T-helper 2 cell treated with Interferon-gamma antibody and Interleukin-4, amounts not matched to agents 5 μg/mL and 100 μg/mL, for 36 hours (primary cell): ENCODE measurements at regions not wholly inside any gene's neighbourhood (a gene's known extent, or its start where the extent isn't known, plus 50 kb on each side); places are given as distances from the start of the nearest gene placed in this dataset.

Experiments used
- DNase-seq: peaks from one replicate; pipeline ENCODE4 v3.0.0; 2021; ENCODE audit warnings: low spot score
- H3K27ac Mint-ChIP-seq: one replicate; pipeline ENCODE4 v1.8.0; 2021; ENCODE audit warnings: mild to moderate bottlenecking, mixed read lengths
- H3K27me3 Mint-ChIP-seq: one replicate; pipeline ENCODE4 v1.8.0; 2021; ENCODE audit warnings: low read depth, mixed read lengths
- H3K36me3 Mint-ChIP-seq: one replicate; pipeline ENCODE4 v1.8.0; 2021; ENCODE audit warnings: low read depth, mixed read lengths
- H3K4me1 Mint-ChIP-seq: one replicate; pipeline ENCODE4 v1.8.0; 2021; ENCODE audit warnings: low read depth, mixed read lengths
- H3K4me3 Mint-ChIP-seq: one replicate; pipeline ENCODE4 v1.8.0; 2022; ENCODE audit warnings: mild to moderate bottlenecking, moderate library complexity, mixed read lengths
- H3K9me3 Mint-ChIP-seq: one replicate; pipeline ENCODE4 v1.8.0; 2021; ENCODE audit warnings: mixed read lengths

DNA sequence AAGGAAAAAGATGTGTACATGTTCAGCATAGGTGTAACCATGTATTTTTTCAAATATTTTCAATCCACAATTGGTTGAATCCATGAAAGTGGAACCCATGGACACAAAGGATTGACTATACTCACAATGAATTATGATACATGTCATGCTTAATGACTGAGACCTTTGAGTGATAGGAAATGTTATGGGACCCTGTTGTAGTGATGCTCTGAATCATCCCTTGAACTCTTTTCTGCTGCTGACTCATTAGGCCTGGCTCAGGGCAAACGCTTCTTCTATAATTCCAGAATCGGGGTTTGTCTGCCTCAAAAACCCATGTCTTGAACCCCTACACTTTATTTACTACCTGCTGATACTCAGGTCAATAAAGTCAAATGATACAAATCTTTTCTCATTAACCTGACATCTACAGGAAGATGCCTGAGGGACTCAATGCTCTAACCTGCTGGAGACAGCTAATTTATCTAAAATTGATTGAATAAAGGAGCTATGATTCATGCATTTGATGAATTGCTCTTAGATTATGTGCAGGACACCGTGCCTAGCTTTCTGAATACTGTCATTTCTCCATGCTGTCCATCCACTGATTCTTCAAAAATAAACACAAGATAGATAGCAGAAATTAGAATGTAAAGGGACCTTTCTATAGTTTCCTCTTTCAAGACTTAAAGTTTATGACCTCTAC is 260.1 kb downstream of the PRELID2 start:
- no peaks in the 10 kb centered on the region for H3K36me3 Mint-ChIP-seq
- no peak for DNase-seq
- no peaks in the 10 kb centered on the region for H3K4me1 Mint-ChIP-seq
- H3K9me3 Mint-ChIP-seq = peaks cover 4% of the 10 kb centered on the region
- no peak overlapping the region for H3K27ac Mint-ChIP-seq
- no peak overlapping the region for H3K4me3 Mint-ChIP-seq
- no peaks in the 10 kb centered on the region for H3K27me3 Mint-ChIP-seq

DNA sequence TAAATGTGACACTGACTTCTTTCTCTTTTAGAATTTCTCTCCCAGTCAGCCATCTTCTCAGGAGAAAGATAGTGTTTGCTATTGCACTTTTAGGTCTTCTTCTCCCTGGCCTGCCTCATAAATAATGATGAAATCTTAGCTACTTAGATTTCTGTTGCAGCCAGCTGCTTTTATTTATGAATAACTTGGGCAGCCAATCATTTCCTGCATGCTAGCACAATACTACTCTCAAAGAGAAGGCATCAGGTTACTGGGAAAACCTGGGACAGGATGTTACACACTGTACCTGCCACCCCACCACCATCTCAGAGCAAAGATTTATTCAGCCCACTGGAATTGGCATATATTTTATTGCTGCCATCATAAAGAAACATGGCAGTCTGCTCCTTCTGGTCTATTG is 266.6 kb downstream of the PRELID2 start:
- no peak for DNase-seq
- H3K27ac Mint-ChIP-seq = no peak overlapping the region
- no peaks in the 10 kb centered on the region for H3K9me3 Mint-ChIP-seq
- H3K4me1 Mint-ChIP-seq = no peaks in the 10 kb centered on the region
- no peaks in the 10 kb centered on the region for H3K36me3 Mint-ChIP-seq
- no peak overlapping the region for H3K4me3 Mint-ChIP-seq
- H3K27me3 Mint-ChIP-seq = no peaks in the 10 kb centered on the region

DNA sequence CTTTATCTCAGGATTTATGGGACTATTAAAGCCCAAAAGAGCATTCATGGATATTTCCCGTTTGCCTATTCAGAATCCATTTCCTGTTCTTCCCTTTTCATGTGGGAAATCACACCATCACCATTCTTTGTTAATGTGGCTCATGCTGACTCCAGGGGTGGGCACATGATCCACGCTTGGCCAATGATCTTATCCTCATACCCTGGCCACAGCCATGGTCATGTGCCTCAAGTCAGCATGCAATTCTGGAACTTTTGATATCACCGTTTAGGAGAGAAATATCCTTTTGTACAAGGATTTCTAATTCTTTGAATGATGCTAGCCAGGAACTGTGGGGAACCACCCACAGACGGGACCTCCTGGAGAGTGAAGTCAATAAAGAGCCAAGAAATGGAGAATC is 272.2 kb downstream of the PRELID2 start:
- no peaks in the 10 kb centered on the region for H3K4me1 Mint-ChIP-seq
- no peaks in the 10 kb centered on the region for H3K27me3 Mint-ChIP-seq
- H3K36me3 Mint-ChIP-seq = no peaks in the 10 kb centered on the region
- no peaks in the 10 kb centered on the region for H3K9me3 Mint-ChIP-seq
- no peak for DNase-seq
- no peak overlapping the region for H3K27ac Mint-ChIP-seq
- H3K4me3 Mint-ChIP-seq = no peak overlapping the region

DNA sequence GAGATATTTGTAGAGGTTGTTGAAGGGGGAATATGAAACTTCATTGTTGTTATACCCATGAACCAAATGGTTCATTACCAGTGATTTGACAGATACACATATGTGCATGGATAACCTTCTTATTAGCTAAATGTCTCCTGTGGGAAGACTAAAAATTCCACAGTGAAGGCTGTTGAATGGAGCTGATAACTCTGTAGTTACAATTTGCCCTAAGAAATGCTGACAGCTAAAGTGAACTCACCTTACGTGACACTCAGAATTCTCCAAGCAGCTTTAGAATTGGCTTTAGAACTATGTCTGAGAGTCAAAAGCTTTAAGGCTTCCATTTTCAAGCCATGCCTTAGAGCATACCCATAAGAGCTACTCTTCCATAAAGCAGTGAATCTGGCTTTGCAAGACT is 276.9 kb downstream of the PRELID2 start:
- no peak overlapping the region for H3K4me3 Mint-ChIP-seq
- no peaks in the 10 kb centered on the region for H3K4me1 Mint-ChIP-seq
- peaks cover 5% of the 10 kb centered on the region for H3K9me3 Mint-ChIP-seq
- H3K27me3 Mint-ChIP-seq = no peaks in the 10 kb centered on the region
- H3K36me3 Mint-ChIP-seq = no peaks in the 10 kb centered on the region
- H3K27ac Mint-ChIP-seq = no peak overlapping the region
- no peak for DNase-seq

GRCh38 chr5:145557345-145557744 is 277.8 kb downstream of the PRELID2 start:
- H3K36me3 Mint-ChIP-seq = no peaks in the 10 kb centered on the region
- H3K9me3 Mint-ChIP-seq = peaks cover 5% of the 10 kb centered on the region

DNA sequence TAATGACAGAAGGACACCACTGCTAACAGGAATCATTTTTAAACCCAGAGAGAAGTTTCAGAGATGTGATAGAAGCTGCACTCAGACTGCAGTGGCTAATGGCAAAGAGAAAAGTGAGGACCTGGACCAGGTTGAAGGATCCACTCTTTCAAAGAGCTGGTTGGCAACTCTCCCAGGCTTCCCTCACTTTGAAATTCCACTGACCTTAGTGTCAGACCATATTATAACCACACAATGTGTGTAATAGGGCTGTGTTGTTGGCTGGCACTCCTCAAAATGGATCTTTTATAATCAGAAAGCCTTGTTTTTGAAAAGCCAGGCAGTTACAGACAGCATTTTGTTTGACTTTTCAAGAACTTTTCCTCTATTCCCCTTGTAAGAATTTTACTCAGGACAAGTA is 280.7 kb downstream of the PRELID2 start:
- Mint-ChIP-seq H3K36me3 (no peaks in the 10 kb centered on the region), H3K4me1 (no peaks in the 10 kb centered on the region), H3K27ac (no peak overlapping the region), H3K9me3 (peaks cover 5% of the 10 kb centered on the region), H3K27me3 (no peaks in the 10 kb centered on the region), H3K4me3 (no peak overlapping the region)
- DNase-seq = no peak

More at GRCh38 chr5:145557345-145557744, 277.8 kb downstream of the PRELID2 start:
- no peak overlapping the region for H3K4me3 Mint-ChIP-seq
- H3K4me1 Mint-ChIP-seq = no peaks in the 10 kb centered on the region
- no peaks in the 10 kb centered on the region for H3K27me3 Mint-ChIP-seq
- DNase-seq = no peak
- H3K27ac Mint-ChIP-seq = no peak overlapping the region

DNA sequence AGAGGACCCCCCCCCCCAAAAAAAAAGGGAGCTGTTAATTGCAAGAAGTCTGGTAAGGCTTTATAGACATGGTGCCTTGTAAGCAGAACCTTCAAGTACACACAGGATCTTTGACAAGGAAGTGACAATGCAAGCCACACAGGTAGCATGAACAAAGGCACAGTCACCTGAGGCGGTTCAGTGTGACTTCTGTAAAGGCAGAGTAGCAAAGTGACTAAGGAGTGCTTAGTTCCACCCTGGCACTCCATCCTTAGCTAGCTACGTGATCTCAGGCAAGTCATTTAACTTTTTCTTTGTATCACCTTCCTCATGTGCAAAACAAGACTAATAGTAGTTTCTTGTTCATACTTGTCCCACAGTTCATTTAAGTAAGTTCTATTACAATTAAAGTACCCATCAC is 282.0 kb downstream of the PRELID2 start:
- H3K36me3 Mint-ChIP-seq = no peaks in the 10 kb centered on the region
- no peak overlapping the region for H3K4me3 Mint-ChIP-seq
- H3K27me3 Mint-ChIP-seq = no peaks in the 10 kb centered on the region
- H3K27ac Mint-ChIP-seq = no peak overlapping the region
- H3K9me3 Mint-ChIP-seq = peaks cover 5% of the 10 kb centered on the region
- DNase-seq = no peak
- no peaks in the 10 kb centered on the region for H3K4me1 Mint-ChIP-seq

DNA sequence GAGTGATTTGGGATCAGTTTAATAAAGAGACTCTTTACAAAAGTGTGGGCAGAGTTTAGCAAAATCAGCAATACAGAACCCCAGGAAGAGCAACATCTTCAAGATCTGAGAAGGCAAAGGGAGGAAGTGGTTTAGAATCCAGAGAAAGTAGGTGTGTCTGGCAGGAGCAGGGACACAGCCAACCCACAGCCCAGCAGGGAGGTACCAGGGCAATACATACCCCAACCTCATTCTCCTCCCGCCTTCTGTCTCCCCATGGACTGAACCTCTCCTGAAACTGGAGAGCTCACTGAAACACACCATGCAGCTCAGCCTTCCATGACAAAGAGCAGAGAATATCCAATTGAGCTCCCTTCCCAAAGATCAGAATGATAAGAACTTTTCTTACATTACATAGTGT is 283.4 kb downstream of the PRELID2 start:
- H3K9me3 Mint-ChIP-seq = peaks cover 3% of the 10 kb centered on the region
- H3K36me3 Mint-ChIP-seq = no peaks in the 10 kb centered on the region
- H3K4me1 Mint-ChIP-seq = no peaks in the 10 kb centered on the region
- no peaks in the 10 kb centered on the region for H3K27me3 Mint-ChIP-seq
- DNase-seq = no peak
- no peak overlapping the region for H3K4me3 Mint-ChIP-seq
- H3K27ac Mint-ChIP-seq = no peak overlapping the region

DNA sequence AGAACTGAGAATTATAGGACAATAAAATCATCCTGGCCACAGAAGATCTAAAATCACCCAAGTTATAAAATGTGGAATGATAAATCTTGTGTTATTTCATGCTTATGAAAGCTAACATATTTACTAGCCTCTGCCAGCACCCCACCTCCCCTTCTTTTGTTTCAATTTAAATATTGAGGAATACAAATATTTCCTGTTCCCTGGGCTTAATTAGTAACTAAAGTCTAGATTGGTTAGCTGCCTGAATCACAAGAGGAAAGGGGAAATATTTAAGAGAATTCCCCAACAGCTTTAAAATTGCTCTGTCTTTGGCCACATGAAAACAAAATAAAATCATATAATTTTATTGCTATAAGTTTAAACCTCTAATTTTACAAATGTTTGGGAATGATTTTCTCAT is 287.0 kb downstream of the PRELID2 start:
- Mint-ChIP-seq H3K36me3 (no peaks in the 10 kb centered on the region), H3K9me3 (no peaks in the 10 kb centered on the region), H3K27me3 (no peaks in the 10 kb centered on the region), H3K4me3 (no peak overlapping the region), H3K27ac (no peak overlapping the region), H3K4me1 (no peaks in the 10 kb centered on the region)
- no peak for DNase-seq

DNA sequence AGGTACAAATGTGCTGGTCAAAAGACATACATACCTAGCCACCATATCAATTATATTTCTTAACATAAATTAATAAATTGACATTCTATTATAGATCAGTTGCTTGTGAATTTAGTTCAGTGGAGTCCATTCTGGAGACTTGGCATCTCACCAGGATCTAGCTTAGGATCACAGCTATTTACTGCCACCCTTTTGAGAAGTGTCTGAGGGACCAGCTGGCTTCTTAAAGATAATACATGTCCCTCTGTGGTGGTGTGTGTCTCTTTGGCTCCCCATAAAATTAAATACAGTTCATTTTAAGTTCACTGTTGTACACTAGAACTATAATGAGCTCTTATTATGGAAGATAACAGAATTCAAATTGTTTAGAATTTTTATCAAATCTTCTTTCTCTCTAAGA is 290.7 kb downstream of the PRELID2 start:
- no peak for DNase-seq
- no peaks in the 10 kb centered on the region for H3K4me1 Mint-ChIP-seq
- no peaks in the 10 kb centered on the region for H3K36me3 Mint-ChIP-seq
- H3K9me3 Mint-ChIP-seq = no peaks in the 10 kb centered on the region
- H3K4me3 Mint-ChIP-seq = no peak overlapping the region
- no peak overlapping the region for H3K27ac Mint-ChIP-seq
- no peaks in the 10 kb centered on the region for H3K27me3 Mint-ChIP-seq

DNA sequence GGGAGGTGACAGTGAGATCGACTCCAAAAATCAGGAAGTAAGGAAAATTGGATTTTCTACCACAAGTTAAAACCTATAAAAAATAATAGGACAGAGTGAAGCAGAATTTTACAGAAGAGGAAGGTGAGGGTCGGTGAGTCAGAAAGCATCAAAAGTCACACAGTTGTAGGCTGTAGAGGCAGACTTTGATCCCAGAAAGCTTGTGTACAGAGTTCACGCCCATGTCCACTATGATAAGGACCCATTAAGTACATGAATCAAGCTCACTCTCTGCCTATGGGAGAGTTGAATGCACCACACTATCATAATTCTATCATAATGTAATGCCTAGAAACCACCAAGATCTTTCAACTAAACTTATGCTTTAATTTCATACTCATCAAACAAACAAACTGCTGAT is 291.2 kb downstream of the PRELID2 start:
- Mint-ChIP-seq H3K4me1 (no peaks in the 10 kb centered on the region), H3K27ac (no peak overlapping the region), H3K27me3 (no peaks in the 10 kb centered on the region), H3K4me3 (no peak overlapping the region), H3K36me3 (no peaks in the 10 kb centered on the region), H3K9me3 (no peaks in the 10 kb centered on the region)
- no peak for DNase-seq

DNA sequence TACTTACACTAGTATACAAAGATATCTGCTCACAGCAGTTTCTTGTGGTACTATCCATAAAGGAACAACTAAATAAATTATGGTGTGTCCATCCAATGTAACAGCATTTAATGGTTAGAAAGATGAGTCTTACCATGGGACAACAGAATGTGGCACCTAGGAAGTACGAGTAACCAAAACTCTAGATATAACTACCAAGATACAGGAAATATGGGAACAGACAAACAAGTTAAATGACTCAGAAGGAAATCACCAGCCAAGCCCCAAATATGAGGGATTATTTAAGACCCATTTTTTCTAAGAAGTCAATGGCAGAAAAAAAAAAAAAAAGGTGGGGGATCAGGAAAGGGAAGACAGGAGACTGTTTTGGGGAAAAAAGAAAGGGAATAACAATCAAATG is 294.8 kb downstream of the PRELID2 start:
- no peaks in the 10 kb centered on the region for H3K36me3 Mint-ChIP-seq
- no peaks in the 10 kb centered on the region for H3K27me3 Mint-ChIP-seq
- no peak overlapping the region for H3K27ac Mint-ChIP-seq
- H3K4me3 Mint-ChIP-seq = no peak overlapping the region
- H3K4me1 Mint-ChIP-seq = no peaks in the 10 kb centered on the region
- H3K9me3 Mint-ChIP-seq = peaks cover 15% of the 10 kb centered on the region
- no peak for DNase-seq

DNA sequence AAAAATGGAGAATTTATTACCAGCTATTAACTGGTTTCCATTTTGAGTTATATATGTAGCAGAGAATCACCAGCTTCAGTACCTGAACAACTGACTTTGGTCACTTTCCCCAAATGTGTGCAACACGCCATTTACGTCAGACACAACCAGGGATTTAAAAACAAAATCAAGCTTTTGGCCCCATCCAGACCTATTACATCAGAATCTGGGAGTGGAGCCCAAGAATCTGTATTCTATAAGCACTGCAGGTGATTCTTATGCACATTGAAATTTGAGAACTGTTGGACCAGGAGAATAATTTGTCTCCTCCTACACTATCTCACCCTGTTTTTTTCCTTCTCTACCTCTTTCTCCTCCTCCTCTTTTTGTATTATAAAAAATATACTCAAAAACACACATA is 295.9 kb downstream of the PRELID2 start:
- Mint-ChIP-seq H3K4me3 (no peak overlapping the region), H3K4me1 (no peaks in the 10 kb centered on the region), H3K9me3 (peaks cover 15% of the 10 kb centered on the region), H3K27me3 (no peaks in the 10 kb centered on the region), H3K27ac (no peak overlapping the region), H3K36me3 (no peaks in the 10 kb centered on the region)
- DNase-seq = no peak

DNA sequence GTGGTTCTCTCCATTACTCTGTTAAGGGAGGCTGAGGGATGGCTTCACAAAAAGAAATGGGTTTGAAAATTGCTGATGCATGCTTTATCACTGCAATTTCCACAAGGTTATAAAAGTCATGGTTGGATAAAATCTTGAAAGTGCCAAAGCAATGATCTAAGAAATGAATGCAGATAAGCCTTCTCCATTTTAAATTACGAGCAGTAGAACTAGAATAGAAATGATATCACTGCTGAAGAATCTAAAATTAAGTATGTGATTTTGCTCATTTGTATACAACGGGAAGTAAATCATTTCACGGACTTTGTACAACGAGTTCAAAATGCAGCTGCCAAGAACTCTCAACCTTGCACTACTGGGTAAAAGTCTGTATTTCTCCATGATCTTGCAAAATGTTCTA is 299.0 kb downstream of the PRELID2 start:
- H3K4me1 Mint-ChIP-seq = no peaks in the 10 kb centered on the region
- H3K4me3 Mint-ChIP-seq = no peak overlapping the region
- H3K9me3 Mint-ChIP-seq = peaks cover 15% of the 10 kb centered on the region
- no peaks in the 10 kb centered on the region for H3K27me3 Mint-ChIP-seq
- H3K27ac Mint-ChIP-seq = no peak overlapping the region
- H3K36me3 Mint-ChIP-seq = no peaks in the 10 kb centered on the region
- DNase-seq = no peak

- no peaks in the 10 kb centered on the region for H3K36me3 Mint-ChIP-seq
- H3K27me3 Mint-ChIP-seq = no peaks in the 10 kb centered on the region
- H3K9me3 Mint-ChIP-seq = peaks cover under 1% of the 10 kb centered on the region
- no peak for DNase-seq
- no peak overlapping the region for H3K4me3 Mint-ChIP-seq
- no peaks in the 10 kb centered on the region for H3K4me1 Mint-ChIP-seq
- no peak overlapping the region for H3K27ac Mint-ChIP-seq
These were observed 304.0 kb downstream of the PRELID2 start for GRCh38 chr5:145531038-145531734.
